OCI-LY7 (cell line): ENCODE measurements at regions not wholly inside any gene's neighbourhood (a gene's known extent, or its start where the extent isn't known, plus 50 kb on each side); places are given as distances from the start of the nearest gene placed in this dataset.

Experiments
- BruUV-seq: library from RNA; stranded (reverse); fragments of 400-500 nt; replicated peaks from 2 replicates; lab custom pipeline; 2021; lab: Mats Ljungman, UMichigan
- CTCF ChIA-PET: fragments of 300-600 bp; sonication (Branson Sonifier 250); formaldehyde crosslinking; loops from one replicate; lab custom pipeline; 2022; ENCODE audit warnings: antibody characterized with exemption; ENCODE audit not compliant: unreplicated experiment; lab: Charles Lee
- POLR2A ChIA-PET: fragments of 300-600 bp; sonication (Branson Sonifier 250); formaldehyde crosslinking; loops from one replicate; lab custom pipeline; 2022; ENCODE audit warnings: antibody characterized with exemption; lab: Charles Lee
- DNase-seq: peaks from one replicate; pipeline ENCODE4 v3.0.0-alpha.2; 2015; ENCODE audit warnings: low spot score
- H2AFZ ChIP-seq: fragments of 200-600 bp; sonication (generic), shearing (Covaris generic); 2 replicates; pipeline ENCODE4 v1.6.1; 2014; ENCODE audit warnings: mild to moderate bottlenecking, antibody characterized with exemption, low read length, moderate library complexity
- H3K27ac ChIP-seq: fragments of 200-600 bp; sonication (generic); 2 replicates; pipeline ENCODE4 v1.5.1; 2014; ENCODE audit warnings: mixed run types, low read depth, mild to moderate bottlenecking, moderate library complexity, low read length, inconsistent platforms; ENCODE audit not compliant: poor library complexity, severe bottlenecking
- H3K36me3 ChIP-seq: fragments of 200-600 bp; sonication (generic); 2 replicates; pipeline ENCODE4 v1.6.1; 2014; ENCODE audit warnings: mild to moderate bottlenecking, antibody characterized with exemption, low read length, moderate library complexity, mixed read lengths; ENCODE audit not compliant: insufficient read depth
- H3K4me1 ChIP-seq: fragments of 200-600 bp; sonication (generic); 2 replicates; pipeline ENCODE4 v1.5.1; 2014; ENCODE audit warnings: mild to moderate bottlenecking, low read length; ENCODE audit not compliant: insufficient read depth, poor library complexity, severe bottlenecking
- H3K4me2 ChIP-seq: fragments of 200-600 bp; sonication (generic); 2 replicates; pipeline ENCODE4 v1.6.1; 2014; ENCODE audit warnings: mild to moderate bottlenecking, low read length
- H3K4me3 ChIP-seq: fragments of 200-600 bp; sonication (generic); 2 replicates; pipeline ENCODE4 v1.5.1; 2014; ENCODE audit warnings: mild to moderate bottlenecking, low read depth, low read length; ENCODE audit not compliant: poor library complexity, severe bottlenecking
- H3K79me2 ChIP-seq: fragments of 200-600 bp; sonication (generic); 2 replicates; pipeline ENCODE4 v1.6.1; 2016; ENCODE audit warnings: low read depth, mild to moderate bottlenecking, low read length, moderate library complexity, mixed read lengths; ENCODE audit not compliant: insufficient read depth
- H3K9me2 ChIP-seq: fragments of 200-600 bp; sonication (generic); 2 replicates; pipeline ENCODE4 v1.6.1; 2016; ENCODE audit warnings: mild to moderate bottlenecking, low read length, mixed read lengths; ENCODE audit not compliant: insufficient read depth
- H3K9me3 ChIP-seq: fragments of 200-600 bp; sonication (generic); 2 replicates; pipeline ENCODE4 v1.6.1; 2014; ENCODE audit warnings: mild to moderate bottlenecking, mixed run types, low read length, mixed read lengths
- H4K20me1 ChIP-seq: fragments of 200-600 bp; sonication (generic); 2 replicates; pipeline ENCODE4 v1.6.1; 2014; ENCODE audit warnings: mild to moderate bottlenecking, antibody characterized with exemption, low read length, moderate library complexity, mixed read lengths; ENCODE audit not compliant: insufficient read depth
- EZH2phosphoT487 ChIP-seq: fragments of 200-600 bp; sonication (generic); IDR thresholded peaks from 2 replicates; pipeline ENCODE4 v1.6.1; 2018; ENCODE audit warnings: low read depth, borderline replicate concordance, mild to moderate bottlenecking, mixed run types, antibody characterized with exemption, low read length, moderate library complexity, mixed read lengths
- intact Hi-C: fragments of 100-400 bp; cut with micrococcal nuclease; formaldehyde crosslinking; loops from one replicate; pipeline ENCODE4 v1.10.0; 2022; ENCODE audit not compliant: unreplicated experiment
- TF ChIP-seq, protein P1 (sequence below): fragments of 200-600 bp; sonication (generic); conservative IDR thresholded peaks from 2 replicates; pipeline ENCODE4 v1.5.1; 2014; ENCODE audit warnings: mild to moderate bottlenecking, antibody characterized with exemption, low read length, moderate library complexity, mixed read lengths

DNA sequence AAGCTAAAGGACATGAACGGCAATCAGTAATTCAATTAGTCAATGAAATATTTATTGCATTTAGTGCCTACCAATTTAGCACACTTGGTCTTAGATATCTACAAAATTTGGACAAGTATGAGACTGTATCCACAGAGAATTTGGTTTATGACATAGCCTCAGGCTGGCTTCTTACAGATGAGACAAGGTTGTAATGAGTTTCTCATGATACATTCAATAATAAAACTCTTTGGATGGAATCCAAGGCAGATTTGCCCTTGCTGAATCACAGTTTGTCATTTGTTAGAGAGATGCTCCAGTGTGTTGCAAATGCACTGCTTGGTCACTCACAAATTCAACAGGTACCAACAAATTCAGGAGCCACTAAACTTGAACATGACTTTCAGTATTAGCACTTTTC lies 162.5 kb downstream of the GPR37 start:
- POLR2A ChIA-PET: interaction anchor here (1.3 kb wide), 1 partner anchor 41 kb away, joined by 3 read pairs; no protein-coding TSS in a partner anchor
- Histone ChIP-seq H3K4me3 (no peak overlapping the region), H3K36me3 (no peaks in the 10 kb centered on the region), H4K20me1 (no peaks in the 10 kb centered on the region), H3K4me2 (no peak overlapping the region), H2AFZ (no peak overlapping the region), H3K9me2 (no peaks in the 10 kb centered on the region), H3K4me1 (no peaks in the 10 kb centered on the region), H3K27ac (no peak overlapping the region), H3K9me3 (no peaks in the 10 kb centered on the region), H3K79me2 (no peaks in the 10 kb centered on the region)
- DNase-seq: no peak
- CTCF ChIA-PET: no interaction called here
- TF ChIP-seq EZH2phosphoT487: no peak
- TF ChIP-seq, protein P1, sequence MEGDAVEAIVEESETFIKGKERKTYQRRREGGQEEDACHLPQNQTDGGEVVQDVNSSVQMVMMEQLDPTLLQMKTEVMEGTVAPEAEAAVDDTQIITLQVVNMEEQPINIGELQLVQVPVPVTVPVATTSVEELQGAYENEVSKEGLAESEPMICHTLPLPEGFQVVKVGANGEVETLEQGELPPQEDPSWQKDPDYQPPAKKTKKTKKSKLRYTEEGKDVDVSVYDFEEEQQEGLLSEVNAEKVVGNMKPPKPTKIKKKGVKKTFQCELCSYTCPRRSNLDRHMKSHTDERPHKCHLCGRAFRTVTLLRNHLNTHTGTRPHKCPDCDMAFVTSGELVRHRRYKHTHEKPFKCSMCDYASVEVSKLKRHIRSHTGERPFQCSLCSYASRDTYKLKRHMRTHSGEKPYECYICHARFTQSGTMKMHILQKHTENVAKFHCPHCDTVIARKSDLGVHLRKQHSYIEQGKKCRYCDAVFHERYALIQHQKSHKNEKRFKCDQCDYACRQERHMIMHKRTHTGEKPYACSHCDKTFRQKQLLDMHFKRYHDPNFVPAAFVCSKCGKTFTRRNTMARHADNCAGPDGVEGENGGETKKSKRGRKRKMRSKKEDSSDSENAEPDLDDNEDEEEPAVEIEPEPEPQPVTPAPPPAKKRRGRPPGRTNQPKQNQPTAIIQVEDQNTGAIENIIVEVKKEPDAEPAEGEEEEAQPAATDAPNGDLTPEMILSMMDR: no peak
- no TSS peak for BruUV-seq
- intact Hi-C loops: no loop called here

DNA sequence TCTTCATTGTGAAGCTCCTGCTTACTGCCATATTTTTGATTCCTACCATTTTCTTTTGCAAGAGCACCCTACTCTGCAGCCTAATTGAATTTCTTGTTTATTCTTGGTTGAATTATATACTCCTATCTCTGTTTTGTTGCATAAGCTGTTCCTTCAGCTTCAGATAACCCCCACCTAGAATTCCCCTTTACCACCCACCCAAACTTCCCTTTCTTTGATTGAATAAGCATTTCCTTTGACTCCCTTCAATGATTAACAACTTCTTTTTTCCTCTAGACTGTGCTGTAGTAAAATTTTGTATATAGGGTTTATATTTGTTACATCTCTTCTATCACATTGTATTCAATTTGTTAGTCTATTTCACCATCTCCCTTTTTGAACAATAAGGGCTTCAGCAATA lies 168.1 kb downstream of the GPR37 start:
- H3K4me2 ChIP-seq: no peak overlapping the region
- H3K9me2 ChIP-seq: no peaks in the 10 kb centered on the region
- ChIA-PET CTCF (no interaction called here), POLR2A (interaction anchor here (0.7 kb wide), 1 partner anchor 1313 kb away, joined by 3 read pairs; no protein-coding TSS in a partner anchor)
- H3K36me3 ChIP-seq: no peaks in the 10 kb centered on the region
- H2AFZ ChIP-seq: no peak overlapping the region
- no TSS peak for BruUV-seq
- TF ChIP-seq EZH2phosphoT487: no peak
- TF ChIP-seq, protein P1: no peak
- no peaks in the 10 kb centered on the region for H3K9me3 ChIP-seq
- no peaks in the 10 kb centered on the region for H3K79me2 ChIP-seq
- H3K4me3 ChIP-seq: no peak overlapping the region
- no peaks in the 10 kb centered on the region for H4K20me1 ChIP-seq
- H3K4me1 ChIP-seq: no peaks in the 10 kb centered on the region
- intact Hi-C loops: no loop called here
- no peak for DNase-seq
- no peak overlapping the region for H3K27ac ChIP-seq

DNA sequence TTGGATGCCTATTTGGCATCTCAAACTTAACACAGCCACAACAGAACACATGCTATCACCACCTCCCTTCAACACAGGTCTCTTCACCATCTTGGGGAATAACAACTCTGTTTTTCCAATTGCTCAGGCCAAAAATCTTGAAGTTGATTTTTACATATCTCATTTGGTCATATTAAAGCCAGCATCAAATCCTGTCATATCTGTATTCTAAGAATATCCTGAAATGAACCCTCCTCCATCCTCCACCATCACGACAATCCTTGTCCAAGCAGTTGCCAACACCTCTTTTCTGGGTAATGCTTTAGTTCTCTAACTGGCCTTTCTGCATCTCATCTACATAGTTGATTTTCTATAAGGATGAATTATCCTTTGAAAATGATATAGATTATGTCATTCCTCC lies 168.7 kb downstream of the GPR37 start:
- Histone ChIP-seq H3K4me1 (no peaks in the 10 kb centered on the region), H4K20me1 (no peaks in the 10 kb centered on the region), H3K4me3 (no peak overlapping the region), H3K27ac (no peak overlapping the region), H3K9me3 (no peaks in the 10 kb centered on the region), H3K79me2 (no peaks in the 10 kb centered on the region), H3K9me2 (no peaks in the 10 kb centered on the region), H3K36me3 (no peaks in the 10 kb centered on the region), H3K4me2 (no peak overlapping the region), H2AFZ (no peak overlapping the region)
- no TSS peak for BruUV-seq
- no peak for TF ChIP-seq EZH2phosphoT487
- TF ChIP-seq, protein P1: no peak
- ChIA-PET POLR2A (interaction anchor here (0.7 kb wide), 1 partner anchor 1313 kb away, joined by 3 read pairs; no protein-coding TSS in a partner anchor), CTCF (no interaction called here)
- DNase-seq: no peak
- intact Hi-C loops: no loop called here
